ENCODE measurements at regions not wholly inside any gene's neighbourhood (a gene's known extent, or its start where the extent isn't known, plus 50 kb on each side); places are given as distances from the start of the nearest gene placed in this dataset.

DNA sequence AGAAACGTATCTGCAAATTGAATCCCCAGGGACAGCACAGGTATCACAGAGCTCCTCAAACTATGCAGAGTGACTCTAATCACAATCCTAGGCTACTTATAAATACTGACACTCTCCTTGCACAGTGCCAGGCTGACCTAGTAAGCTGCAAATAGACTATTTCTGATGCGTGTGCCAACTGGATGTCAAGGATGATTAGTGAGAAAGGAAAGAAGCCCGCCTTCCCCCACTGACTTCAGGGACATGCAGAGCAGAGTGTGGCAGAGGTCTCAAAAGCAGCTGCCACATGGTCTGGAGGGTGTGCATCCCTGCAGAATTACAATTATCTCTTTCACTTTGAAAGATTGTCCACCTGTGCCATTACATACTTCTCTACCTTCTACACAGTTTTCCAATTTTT is 235.6 kb downstream of the CPS1 start:
- no peak overlapping the region for H3K4me3 ChIP-seq (ENCODE audit: insufficient read depth, low read length)
- H4K20me1 ChIP-seq (ENCODE audit: insufficient read depth, low read length), result no peaks in the 10 kb centered on the region
- no peak overlapping the region for H2AFZ ChIP-seq (ENCODE audit: low read length)
- no peaks in the 10 kb centered on the region for H3K79me2 ChIP-seq (ENCODE audit: insufficient read depth, low read length)
- H3K4me1 ChIP-seq (ENCODE audit: insufficient read depth, low read length), result no peaks in the 10 kb centered on the region
- TF ChIP-seq, protein P1, sequence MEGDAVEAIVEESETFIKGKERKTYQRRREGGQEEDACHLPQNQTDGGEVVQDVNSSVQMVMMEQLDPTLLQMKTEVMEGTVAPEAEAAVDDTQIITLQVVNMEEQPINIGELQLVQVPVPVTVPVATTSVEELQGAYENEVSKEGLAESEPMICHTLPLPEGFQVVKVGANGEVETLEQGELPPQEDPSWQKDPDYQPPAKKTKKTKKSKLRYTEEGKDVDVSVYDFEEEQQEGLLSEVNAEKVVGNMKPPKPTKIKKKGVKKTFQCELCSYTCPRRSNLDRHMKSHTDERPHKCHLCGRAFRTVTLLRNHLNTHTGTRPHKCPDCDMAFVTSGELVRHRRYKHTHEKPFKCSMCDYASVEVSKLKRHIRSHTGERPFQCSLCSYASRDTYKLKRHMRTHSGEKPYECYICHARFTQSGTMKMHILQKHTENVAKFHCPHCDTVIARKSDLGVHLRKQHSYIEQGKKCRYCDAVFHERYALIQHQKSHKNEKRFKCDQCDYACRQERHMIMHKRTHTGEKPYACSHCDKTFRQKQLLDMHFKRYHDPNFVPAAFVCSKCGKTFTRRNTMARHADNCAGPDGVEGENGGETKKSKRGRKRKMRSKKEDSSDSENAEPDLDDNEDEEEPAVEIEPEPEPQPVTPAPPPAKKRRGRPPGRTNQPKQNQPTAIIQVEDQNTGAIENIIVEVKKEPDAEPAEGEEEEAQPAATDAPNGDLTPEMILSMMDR (IDR thresholded peaks at IDR 0.05; ENCODE audit: extremely low read depth, low read depth, low read length), result no peak
- H3K4me2 ChIP-seq (ENCODE audit: insufficient read depth, low read length), result no peak overlapping the region
- H3K27me3 ChIP-seq (ENCODE audit: insufficient read depth, low read length), result no peaks in the 10 kb centered on the region
- no peak for DNase-seq (ENCODE audit: insufficient read length, low spot score, missing footprints)
- no peaks in the 10 kb centered on the region for H3K9me3 ChIP-seq (ENCODE audit: low read depth, low read length)
- H3K27ac ChIP-seq (ENCODE audit: low read depth, low read length), result no peak overlapping the region
- H3K36me3 ChIP-seq (ENCODE audit: insufficient read depth, low read length), result no peaks in the 10 kb centered on the region

DNA sequence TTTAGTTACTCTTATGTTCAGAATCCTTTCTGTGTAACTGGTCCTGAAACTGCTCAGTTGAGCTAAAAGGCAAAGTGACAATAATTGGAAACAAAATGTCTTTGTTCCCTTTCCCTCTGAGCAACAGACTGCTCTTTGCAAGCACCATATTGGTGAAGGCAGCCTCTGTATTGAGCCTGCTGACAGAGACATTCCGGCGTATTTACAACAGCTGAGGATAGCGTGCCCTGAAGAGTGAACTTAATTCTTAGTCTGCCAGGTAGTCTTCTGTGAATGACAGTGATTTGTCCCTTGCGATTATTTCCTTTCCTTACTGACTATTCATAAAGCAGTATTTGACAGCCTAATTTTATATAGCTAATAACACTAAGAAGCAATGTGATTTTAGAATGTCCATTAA is 239.1 kb downstream of the CPS1 start:
- H3K4me1 ChIP-seq (ENCODE audit: insufficient read depth, low read length), result no peaks in the 10 kb centered on the region
- H4K20me1 ChIP-seq (ENCODE audit: insufficient read depth, low read length), result no peaks in the 10 kb centered on the region
- H3K36me3 ChIP-seq (ENCODE audit: insufficient read depth, low read length), result no peaks in the 10 kb centered on the region
- no peak for DNase-seq (ENCODE audit: insufficient read length, low spot score, missing footprints)
- H3K79me2 ChIP-seq (ENCODE audit: insufficient read depth, low read length), result no peaks in the 10 kb centered on the region
- H2AFZ ChIP-seq (ENCODE audit: low read length), result no peak overlapping the region
- H3K9me3 ChIP-seq (ENCODE audit: low read depth, low read length), result no peaks in the 10 kb centered on the region
- TF ChIP-seq, protein P1 (IDR thresholded peaks at IDR 0.05; ENCODE audit: extremely low read depth, low read depth, low read length), result no peak
- no peak overlapping the region for H3K4me3 ChIP-seq (ENCODE audit: insufficient read depth, low read length)
- no peaks in the 10 kb centered on the region for H3K27me3 ChIP-seq (ENCODE audit: insufficient read depth, low read length)
- no peak overlapping the region for H3K27ac ChIP-seq (ENCODE audit: low read depth, low read length)
- H3K4me2 ChIP-seq (ENCODE audit: insufficient read depth, low read length), result no peak overlapping the region

DNA sequence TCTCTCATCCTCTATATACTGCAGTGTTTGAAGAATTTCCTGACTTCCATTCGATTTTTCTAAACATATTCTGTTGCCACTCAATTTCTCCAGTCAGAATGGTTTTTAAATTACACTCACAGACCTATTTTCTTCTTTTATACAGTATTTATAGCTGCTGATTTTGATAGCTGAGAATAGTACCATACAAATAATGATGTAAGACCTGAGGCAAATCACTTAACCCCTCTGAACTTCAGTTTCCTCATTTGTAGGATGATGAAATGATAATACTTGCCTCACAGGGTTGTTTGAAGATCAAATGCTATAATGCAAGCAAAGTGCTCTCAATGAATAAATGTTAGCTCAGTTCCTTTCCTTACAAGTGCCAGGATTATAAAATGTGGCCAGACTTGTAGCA is 241.8 kb downstream of the CPS1 start:
- Histone ChIP-seq H3K27me3 (ENCODE audit: insufficient read depth, low read length) (no peaks in the 10 kb centered on the region), H3K4me1 (ENCODE audit: insufficient read depth, low read length) (no peaks in the 10 kb centered on the region), H4K20me1 (ENCODE audit: insufficient read depth, low read length) (no peaks in the 10 kb centered on the region), H3K79me2 (ENCODE audit: insufficient read depth, low read length) (no peaks in the 10 kb centered on the region), H2AFZ (ENCODE audit: low read length) (no peak overlapping the region), H3K36me3 (ENCODE audit: insufficient read depth, low read length) (no peaks in the 10 kb centered on the region), H3K27ac (ENCODE audit: low read depth, low read length) (no peak overlapping the region), H3K9me3 (ENCODE audit: low read depth, low read length) (no peaks in the 10 kb centered on the region), H3K4me2 (ENCODE audit: insufficient read depth, low read length) (no peak overlapping the region), H3K4me3 (ENCODE audit: insufficient read depth, low read length) (no peak overlapping the region)
- no peak for DNase-seq (ENCODE audit: insufficient read length, low spot score, missing footprints)
- TF ChIP-seq, protein P1 (IDR thresholded peaks at IDR 0.05; ENCODE audit: extremely low read depth, low read depth, low read length), result no peak

DNA sequence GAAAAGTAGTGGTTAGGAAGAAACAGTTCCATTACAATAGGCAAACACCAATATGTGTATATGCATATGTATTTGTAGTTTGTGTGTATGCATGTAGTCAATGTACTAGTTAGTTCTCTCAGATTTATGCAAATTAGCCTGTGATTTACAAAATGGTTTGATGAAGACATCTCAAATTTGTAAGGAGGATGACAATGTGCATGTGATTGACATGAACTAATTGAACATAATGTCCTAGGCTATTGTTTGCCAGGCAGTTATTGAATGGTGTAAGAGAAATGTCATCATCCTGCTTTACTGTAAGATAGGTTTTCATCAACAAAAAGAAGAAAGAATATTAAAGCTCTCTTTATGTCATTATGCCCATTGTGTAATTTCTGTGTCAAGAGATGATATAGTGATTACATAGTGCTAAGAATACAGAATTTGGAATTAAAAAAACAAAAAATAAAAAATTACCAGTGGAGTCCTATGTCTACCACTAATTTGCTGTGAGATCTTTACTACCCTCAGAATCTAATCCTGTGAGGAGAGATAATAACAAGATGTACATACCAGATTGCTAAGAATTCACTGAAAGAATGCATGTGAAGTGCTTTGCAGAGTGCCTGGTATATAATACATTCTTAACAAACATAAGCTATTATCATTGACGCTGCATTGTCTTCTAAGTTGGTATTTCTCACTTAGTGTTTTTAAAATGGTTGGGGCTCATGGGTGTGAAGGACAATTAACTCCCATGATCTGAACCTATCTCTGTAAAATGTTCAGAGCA is 258.0 kb downstream of the CPS1 start:
- Histone ChIP-seq H2AFZ (ENCODE audit: low read length) (no peak overlapping the region), H3K79me2 (ENCODE audit: insufficient read depth, low read length) (no peaks in the 10 kb centered on the region), H3K4me3 (ENCODE audit: insufficient read depth, low read length) (no peak overlapping the region), H3K36me3 (ENCODE audit: insufficient read depth, low read length) (no peaks in the 10 kb centered on the region), H3K4me1 (ENCODE audit: insufficient read depth, low read length) (no peaks in the 10 kb centered on the region), H3K4me2 (ENCODE audit: insufficient read depth, low read length) (no peak overlapping the region), H3K9me3 (ENCODE audit: low read depth, low read length) (peaks cover under 1% of the 10 kb centered on the region), H3K27ac (ENCODE audit: low read depth, low read length) (no peak overlapping the region), H3K27me3 (ENCODE audit: insufficient read depth, low read length) (no peaks in the 10 kb centered on the region), H4K20me1 (ENCODE audit: insufficient read depth, low read length) (no peaks in the 10 kb centered on the region)
- TF ChIP-seq, protein P1 (IDR thresholded peaks at IDR 0.05; ENCODE audit: extremely low read depth, low read depth, low read length), result no peak
- DNase-seq (ENCODE audit: insufficient read length, low spot score, missing footprints), result no peak

Measured in osteoblast (primary cell).